HG03066 (cell line): ENCODE measurements at regions not wholly inside any gene's neighbourhood (a gene's known extent, or its start where the extent isn't known, plus 50 kb on each side); places are given as distances from the start of the nearest gene placed in this dataset.
"Not testable (repeated sequence)": the region's sequence is repeated elsewhere in the genome, so short reads cannot be mapped to it uniquely, and the experiment has no call there.

ENCODE experiments used
- ATAC-seq: cut with Tn5 transposase; IDR thresholded peaks from one replicate; pipeline ENCODE4 v1.9.1; 2021; ENCODE audit warnings: low read depth; ENCODE audit not compliant: unreplicated experiment

- no peak for ATAC-seq
Measured at GRCh38 chr2:84057917-84058560, 401.0 kb downstream of the SUCLG1 start.

- no peak for ATAC-seq
Measured at GRCh38 chr2:84055816-84056215, 403.3 kb downstream of the SUCLG1 start.

DNA sequence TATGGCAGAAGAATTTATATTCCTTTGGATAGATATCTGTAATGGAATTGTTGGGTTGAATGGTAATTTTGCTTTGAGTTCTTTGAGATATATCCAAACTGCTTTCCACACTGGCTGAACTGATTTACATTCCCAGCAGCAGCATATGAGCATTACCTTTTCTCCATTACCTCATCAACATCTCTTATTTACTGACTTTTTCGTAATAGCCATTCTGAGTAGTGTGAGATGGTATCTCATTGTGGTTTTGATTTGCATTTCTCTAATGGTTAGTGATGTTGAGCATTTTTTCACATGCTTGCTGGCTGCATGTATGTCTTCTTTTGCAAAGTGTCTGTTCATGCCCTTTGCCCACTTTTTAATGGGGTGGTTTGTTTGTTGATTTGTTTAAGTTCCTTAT, 404.5 kb downstream of the SUCLG1 start:
- ATAC-seq, result not testable (repeated sequence)

GRCh38 chr2:84052913-84053312, 406.2 kb downstream of the SUCLG1 start:
- ATAC-seq, result no peak

- no peak for ATAC-seq
Measured at GRCh38 chr2:84052043-84052442, 407.0 kb downstream of the SUCLG1 start.

DNA sequence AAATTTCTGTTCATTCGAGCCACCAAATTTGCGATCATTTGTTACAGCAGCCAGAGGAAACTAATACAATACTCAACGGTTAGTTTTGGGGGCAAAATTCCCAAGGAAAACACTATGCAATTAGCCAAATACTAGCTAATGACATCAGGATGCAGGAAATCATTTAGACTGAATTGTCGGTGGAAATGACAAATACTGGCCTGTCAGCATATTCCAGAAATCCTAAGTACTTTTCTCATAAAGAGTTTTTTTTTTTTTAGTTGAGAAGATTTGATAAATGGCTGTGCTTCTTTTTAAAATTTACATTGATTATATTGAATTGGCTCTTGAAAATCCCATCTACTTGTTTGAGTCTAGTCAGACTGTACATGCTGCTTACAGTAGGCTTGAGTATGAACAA, 410.1 kb downstream of the SUCLG1 start:
- ATAC-seq, result no peak

GRCh38 chr2:84041506-84041905, 417.6 kb downstream of the SUCLG1 start:
- no peak for ATAC-seq

DNA sequence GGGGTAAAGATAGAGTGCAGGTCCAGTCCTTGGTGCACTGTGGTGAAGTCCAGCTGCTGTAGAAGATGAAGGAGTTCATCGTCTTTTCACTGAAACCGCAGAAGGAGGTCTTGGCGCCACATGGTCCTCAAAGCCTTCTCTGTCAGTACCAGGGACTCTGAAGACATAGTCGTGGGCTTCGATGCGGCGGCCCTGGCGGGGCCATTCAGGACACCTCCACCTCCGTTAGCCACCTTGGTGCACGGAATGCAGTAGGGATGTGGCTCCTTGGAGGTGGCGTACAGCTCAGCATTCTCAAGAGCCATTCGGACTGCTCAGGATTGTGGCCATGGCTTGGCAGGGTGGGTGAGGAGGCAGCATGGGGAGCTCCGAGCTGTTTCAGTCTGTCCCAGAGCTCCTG, 418.8 kb downstream of the SUCLG1 start:
- ATAC-seq, result no peak

GRCh38 chr2:84038866-84039265, 420.2 kb downstream of the SUCLG1 start:
- ATAC-seq, result no peak

DNA sequence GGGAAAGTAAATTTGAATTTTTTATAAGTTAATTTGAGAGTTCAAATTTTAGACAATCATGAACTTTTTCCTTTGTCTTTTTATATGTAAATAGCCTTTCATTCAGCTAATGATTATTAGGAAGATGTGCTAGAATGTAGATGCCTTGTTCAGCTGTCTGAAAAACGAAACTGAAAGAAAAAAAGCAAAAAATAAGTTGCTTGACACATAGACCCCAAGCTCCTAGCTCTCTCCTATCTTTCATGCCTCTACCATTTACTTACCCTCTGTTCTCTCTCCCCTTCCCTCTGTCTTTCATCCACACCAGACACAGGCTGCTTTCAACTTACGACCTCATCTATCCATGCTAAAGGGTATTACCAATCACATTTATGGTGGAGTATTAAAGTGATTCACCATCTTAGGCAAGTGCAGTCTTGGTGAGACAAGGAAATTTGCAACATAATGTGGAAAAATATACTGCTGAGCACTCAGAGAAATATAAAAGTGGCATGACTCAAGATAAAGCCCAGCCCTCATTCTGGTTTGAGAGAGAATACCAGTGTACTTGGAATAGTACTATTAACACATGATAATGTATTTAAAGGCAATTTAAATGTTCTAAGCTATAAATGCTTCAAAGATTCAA, 425.6 kb downstream of the SUCLG1 start:
- ATAC-seq, result no peak

- ATAC-seq, result no peak
Measured at GRCh38 chr2:84031312-84032050, 427.6 kb downstream of the SUCLG1 start.

DNA sequence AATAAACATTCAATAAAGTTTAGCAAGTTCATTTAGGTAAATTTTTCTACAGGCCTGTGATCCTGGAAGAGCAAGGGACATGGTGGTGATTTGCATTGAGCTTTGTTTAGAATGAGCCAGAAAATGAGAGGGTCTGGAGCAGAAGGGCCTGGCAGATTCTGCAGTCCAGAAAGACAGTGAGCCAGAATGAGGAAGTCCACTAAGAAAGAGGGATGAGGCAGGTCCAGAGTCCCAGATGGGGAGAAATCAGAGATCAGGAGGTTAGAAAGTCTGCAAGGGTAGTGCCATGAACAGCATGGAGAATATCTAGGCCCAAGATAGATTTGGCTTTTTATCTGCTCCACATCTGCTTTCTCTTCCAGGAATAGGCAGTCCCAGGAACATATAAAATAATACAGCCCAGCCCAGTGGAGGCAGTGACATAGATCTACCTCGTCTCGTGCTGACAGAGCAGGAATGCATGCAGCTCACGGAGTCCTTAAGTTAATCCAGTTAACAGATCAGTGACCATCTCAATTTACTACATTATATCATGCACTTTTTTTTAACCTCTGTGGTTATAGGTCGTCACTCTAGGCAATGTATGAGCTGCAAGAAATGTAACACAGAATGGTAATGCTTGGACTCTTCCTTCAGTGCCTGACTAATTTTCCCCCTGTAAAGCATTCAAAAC, 429.0 kb downstream of the SUCLG1 start:
- ATAC-seq, result no peak

- ATAC-seq, result no peak
Measured at GRCh38 chr2:84026818-84027217, 432.3 kb downstream of the SUCLG1 start.

DNA sequence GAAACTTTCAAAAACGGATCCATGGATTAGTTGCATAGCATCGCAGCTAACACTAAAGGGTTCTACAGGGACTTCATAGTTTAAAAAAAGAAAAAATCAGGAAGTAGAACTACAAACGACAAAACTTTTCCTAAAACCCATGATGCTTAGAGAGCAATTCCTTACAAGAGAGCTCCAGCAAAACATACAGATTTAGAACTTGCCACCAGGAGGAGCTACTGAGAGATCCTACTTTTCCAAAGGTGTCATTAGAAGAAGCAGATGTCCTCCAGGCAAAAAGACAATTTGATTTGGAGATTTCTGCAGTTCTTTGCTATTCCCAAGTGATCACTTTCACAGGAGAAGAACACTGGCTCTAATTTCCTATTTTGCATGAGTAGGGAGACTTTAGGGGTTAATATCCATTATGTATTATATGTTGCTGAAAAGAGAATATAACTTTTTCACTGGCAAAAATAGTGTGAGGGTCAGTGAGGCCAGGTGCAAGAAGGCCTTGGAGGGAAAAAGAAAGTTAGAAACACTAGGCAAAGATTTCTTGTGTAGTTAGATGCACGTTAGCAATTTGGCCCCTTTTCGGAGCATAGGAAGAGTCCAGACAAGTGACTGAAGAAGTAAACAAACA, 436.2 kb downstream of the SUCLG1 start:
- no peak for ATAC-seq

DNA sequence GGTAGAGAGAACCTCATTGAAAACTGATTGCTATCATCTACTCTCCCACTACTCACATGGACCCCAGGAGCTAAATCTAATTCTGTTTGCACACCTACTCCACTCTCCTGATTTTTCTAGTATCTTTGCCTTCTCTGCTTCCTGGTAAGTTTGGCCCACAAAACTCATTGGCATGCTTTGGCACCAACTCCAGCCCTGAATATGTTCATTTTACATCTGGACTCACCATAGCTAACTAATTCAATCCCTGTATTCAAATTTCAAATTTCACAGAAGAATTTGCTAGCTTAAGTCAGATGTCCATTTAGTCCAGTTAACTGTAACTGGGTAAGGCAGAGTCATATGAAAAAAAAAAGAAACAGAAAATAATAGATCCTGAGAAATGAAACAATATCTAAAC, 442.1 kb downstream of the SUCLG1 start:
- ATAC-seq, result no peak

DNA sequence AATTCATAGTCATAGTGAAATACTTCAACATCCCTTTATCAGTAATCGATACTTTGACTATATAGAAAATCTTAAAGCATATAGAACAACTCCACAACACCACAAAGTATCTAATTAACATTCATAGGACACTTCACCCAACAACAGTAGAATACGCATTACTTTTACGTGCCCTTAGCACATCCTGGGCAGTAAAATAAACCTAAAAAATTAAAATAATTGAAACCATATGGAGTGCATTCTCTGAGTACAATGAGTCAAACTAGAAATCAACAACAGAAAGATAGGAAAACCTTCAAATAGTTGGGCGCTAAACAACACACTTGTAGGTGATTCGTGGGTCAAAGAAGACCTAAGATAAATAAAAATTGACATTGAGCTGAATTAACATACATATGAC, 442.9 kb downstream of the SUCLG1 start:
- ATAC-seq, result no peak

DNA sequence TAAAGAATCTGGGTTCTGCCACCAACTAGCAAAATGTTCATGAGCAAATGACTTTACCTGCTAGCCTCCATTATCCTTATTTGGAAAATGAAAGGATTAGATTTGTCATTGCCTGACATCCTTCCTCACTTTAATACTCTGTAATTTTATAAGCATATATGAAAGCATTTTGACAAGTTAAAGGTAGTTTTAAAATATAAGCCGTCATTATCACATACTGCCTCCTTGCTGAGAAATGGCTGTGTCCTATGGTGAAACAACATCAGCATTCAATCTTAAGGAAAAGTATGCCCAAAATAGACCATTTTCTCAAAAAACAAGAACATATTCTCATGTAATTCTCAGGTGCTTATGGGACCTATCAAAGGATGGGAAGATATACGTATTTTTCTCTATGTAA, 461.2 kb downstream of the SUCLG1 start:
- ATAC-seq, result no peak

DNA sequence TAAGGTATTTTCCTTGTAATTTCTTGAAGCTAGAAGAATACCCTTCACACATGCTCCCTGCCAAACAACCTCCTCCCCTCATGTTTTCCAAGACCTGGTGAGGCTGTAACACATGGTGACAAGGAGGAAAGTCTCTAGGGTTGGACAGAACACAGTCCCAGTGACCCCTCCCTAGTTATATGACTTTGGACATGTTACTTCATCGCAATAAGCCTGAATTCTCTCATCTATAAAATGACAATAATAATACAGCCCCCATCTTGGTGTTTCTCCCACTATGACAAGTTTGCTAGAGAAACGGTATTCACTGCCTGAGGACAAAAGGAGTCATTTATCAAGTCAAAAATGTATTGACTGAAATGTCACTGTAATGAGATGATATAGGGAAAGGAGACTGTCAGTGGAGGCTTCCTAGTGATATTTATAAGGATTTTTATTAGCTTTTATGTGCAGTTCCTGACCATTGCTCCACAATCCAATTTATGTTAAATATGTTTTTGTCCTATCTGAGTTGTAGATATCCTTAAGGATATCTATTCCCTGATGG, 464.4 kb downstream of the SUCLG1 start:
- no peak for ATAC-seq

GRCh38 chr2:83993873-83994632, 465.0 kb downstream of the SUCLG1 start:
- no peak for ATAC-seq

GRCh38 chr2:83991992-83992391, 467.1 kb downstream of the SUCLG1 start:
- ATAC-seq, result no peak
